GM06990 (cell line): ENCODE measurements at regions not wholly inside any gene's neighbourhood (a gene's known extent, or its start where the extent isn't known, plus 50 kb on each side); places are given as distances from the start of the nearest gene placed in this dataset.

Experiments used
- DNase-seq: peaks from one replicate; pipeline ENCODE4 v3.0.0-alpha.2; 2011; ENCODE audit not compliant: insufficient read length; ENCODE audit errors: extremely low read depth
- H3K27me3 ChIP-seq: replicated peaks from 2 replicates; pipeline ENCODE4 v1.6.0; 2011; ENCODE audit warnings: low read length; ENCODE audit not compliant: control insufficient read depth, insufficient read depth
- H3K36me3 ChIP-seq: 2 replicates; pipeline ENCODE4 v1.5.1; 2011; ENCODE audit warnings: low read length; ENCODE audit not compliant: control insufficient read depth, insufficient read depth
- H3K4me3 ChIP-seq: replicated peaks from 2 replicates; pipeline ENCODE4 v1.5.1; 2011; ENCODE audit warnings: low read depth, mild to moderate bottlenecking, control low read depth, low read length
- TF ChIP-seq, protein P1 (sequence below): IDR thresholded peaks from 2 replicates; pipeline ENCODE4 v1.5.1; 2011; ENCODE audit warnings: low read length, control low read depth, mild to moderate bottlenecking, inconsistent platforms; ENCODE audit not compliant: insufficient read depth, poor library complexity, severe bottlenecking

DNA sequence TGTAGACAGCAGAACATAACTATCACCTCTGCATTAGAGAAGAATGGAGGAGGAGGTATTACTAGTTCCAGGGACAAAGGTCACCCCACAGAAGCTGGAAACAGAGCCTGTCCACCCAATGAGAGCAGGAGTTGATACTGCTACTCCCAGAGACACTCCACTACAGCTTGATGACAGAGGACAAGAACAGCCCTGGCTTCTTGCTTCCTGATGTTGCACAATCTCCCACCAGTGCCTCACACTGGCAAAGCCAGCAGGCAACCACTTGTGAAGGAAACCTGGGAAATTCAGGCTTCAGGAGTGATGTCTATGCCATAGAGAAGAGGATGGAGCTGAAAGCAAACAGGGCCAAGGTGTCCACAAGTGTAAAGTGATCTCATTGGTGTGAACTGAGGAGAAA is 78.0 kb upstream of the POU1F1 start:
- DNase-seq, result no peak
- TF ChIP-seq, protein P1, sequence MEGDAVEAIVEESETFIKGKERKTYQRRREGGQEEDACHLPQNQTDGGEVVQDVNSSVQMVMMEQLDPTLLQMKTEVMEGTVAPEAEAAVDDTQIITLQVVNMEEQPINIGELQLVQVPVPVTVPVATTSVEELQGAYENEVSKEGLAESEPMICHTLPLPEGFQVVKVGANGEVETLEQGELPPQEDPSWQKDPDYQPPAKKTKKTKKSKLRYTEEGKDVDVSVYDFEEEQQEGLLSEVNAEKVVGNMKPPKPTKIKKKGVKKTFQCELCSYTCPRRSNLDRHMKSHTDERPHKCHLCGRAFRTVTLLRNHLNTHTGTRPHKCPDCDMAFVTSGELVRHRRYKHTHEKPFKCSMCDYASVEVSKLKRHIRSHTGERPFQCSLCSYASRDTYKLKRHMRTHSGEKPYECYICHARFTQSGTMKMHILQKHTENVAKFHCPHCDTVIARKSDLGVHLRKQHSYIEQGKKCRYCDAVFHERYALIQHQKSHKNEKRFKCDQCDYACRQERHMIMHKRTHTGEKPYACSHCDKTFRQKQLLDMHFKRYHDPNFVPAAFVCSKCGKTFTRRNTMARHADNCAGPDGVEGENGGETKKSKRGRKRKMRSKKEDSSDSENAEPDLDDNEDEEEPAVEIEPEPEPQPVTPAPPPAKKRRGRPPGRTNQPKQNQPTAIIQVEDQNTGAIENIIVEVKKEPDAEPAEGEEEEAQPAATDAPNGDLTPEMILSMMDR, result no peak
- no peaks in the 10 kb centered on the region for H3K27me3 ChIP-seq
- H3K4me3 ChIP-seq, result no peak overlapping the region
- no peaks in the 10 kb centered on the region for H3K36me3 ChIP-seq

DNA sequence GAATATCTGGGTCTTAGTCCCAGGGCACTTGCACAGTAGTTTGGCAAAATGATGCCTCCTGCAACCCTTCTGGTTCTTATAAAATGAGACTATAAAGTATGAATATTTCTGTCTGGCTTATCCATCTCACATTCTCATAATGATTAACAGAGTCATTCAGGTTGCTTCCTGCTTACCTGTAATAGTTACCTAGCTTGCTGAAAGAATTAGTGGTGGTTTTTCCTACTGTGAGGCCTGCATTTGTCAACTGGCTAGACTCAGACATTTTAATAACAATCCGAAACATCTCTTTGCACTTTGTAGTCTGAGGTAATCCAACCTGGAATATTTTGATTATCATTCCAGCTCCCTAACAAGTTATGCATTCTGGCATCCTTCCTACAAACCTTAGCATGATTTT is 75.6 kb upstream of the POU1F1 start:
- Histone ChIP-seq H3K36me3 (no peaks in the 10 kb centered on the region), H3K27me3 (no peaks in the 10 kb centered on the region), H3K4me3 (no peak overlapping the region)
- DNase-seq, result no peak
- TF ChIP-seq, protein P1, result no peak

DNA sequence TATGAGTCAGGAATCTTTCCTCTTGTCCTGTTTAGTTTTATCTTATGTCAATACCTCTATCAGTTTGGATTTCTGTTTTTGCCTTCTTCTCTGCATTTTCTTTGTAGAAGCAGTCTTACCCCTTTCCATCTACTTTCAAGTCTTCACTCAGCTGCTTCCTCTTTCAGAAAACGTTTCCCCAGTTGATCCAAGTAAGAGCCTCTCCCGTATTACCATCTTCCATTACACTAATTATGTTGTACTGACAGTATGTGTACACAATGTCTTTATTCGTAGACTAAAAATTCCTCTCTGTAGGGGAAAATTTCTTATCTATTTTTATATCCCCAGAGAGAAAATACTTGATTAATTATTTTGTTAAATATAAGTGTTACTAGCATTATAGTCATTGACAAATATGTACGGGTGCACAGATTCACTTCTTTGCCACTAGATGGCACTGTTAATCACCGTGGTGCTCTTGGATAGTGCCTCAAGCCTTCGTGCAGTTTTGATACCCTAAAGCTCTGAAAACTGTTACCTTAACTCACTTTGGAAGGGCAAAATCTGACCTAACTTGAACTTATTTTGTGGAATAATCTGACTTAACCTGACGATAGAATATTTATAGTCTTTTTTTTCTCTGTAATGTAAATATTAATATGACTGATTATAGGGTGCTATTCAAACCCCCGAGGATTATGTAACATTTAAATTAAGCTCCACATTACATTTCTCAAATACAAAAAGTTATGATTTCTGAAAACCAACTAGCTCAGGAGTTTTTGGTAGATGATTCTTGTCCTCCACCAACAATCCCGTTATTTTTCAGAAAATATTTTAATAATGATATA is 74.2 kb upstream of the POU1F1 start:
- Histone ChIP-seq H3K4me3 (no peak overlapping the region), H3K36me3 (no peaks in the 10 kb centered on the region), H3K27me3 (no peaks in the 10 kb centered on the region)
- TF ChIP-seq, protein P1, result peak; percentile 77
- DNase-seq, result no peak

GRCh38 chr3:87349833-87350232 is 73.4 kb upstream of the POU1F1 start:
- H3K27me3 ChIP-seq, result no peaks in the 10 kb centered on the region
- H3K4me3 ChIP-seq, result no peak overlapping the region
- no peak for DNase-seq
- TF ChIP-seq, protein P1, result no peak
- H3K36me3 ChIP-seq, result no peaks in the 10 kb centered on the region

- Histone ChIP-seq H3K36me3 (no peaks in the 10 kb centered on the region), H3K27me3 (no peaks in the 10 kb centered on the region), H3K4me3 (no peak overlapping the region)
- DNase-seq, result no peak
- TF ChIP-seq, protein P1, result no peak
Measured at GRCh38 chr3:87336761-87337160, 60.4 kb upstream of the POU1F1 start.
